ENCODE measurements at regions not wholly inside any gene's neighbourhood (a gene's known extent, or its start where the extent isn't known, plus 50 kb on each side); places are given as distances from the start of the nearest gene placed in this dataset.

DNA sequence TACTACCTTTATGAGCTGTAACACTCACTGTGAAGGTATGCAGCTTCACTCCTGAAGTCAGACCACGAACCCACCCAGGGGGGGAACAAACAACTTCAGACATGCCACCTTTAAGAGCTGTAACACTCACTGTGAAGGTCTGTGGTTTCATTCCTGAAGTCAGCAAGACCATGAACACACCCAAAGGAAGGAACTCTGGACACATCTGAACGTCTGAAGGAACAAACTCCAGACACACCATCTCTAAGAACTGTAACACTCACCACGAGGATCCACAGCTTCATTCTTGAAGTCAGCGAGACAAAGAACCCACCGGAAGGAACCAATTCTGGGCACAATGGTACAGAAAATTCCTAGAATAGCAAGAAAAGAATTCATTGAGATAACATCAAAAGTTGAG, 1796.5 kb upstream of the MIR17HG start:
- BruUV-seq (replicated peaks) = no TSS peak
- Histone ChIP-seq H3K79me1 (ENCODE audit: low read depth in 1 of 2, low read length in 2 of 2) (no peaks in the 10 kb centered on the region), H3K27ac (ENCODE audit: insufficient read depth, low read length) (no peak overlapping the region), H4K20me1 (ENCODE audit: insufficient read depth, low read length) (no peaks in the 10 kb centered on the region), H2BK20ac (ENCODE audit: low read depth, low read length) (no peak overlapping the region), H2BK5ac (ENCODE audit: low read depth, low read length, poor library complexity, severe bottlenecking) (no peak overlapping the region), H2AK9ac (replicated peaks; ENCODE audit: low read depth, low read length, poor library complexity) (no peak overlapping the region), H4K91ac (ENCODE audit: insufficient read depth, low read depth, low read length) (no peak overlapping the region), H3K56ac (ENCODE audit: extremely low read depth, insufficient read depth, low read length) (no peak overlapping the region), H3K18ac (ENCODE audit: low read depth, low read length) (no peak overlapping the region), H3K9ac (ENCODE audit: low read depth, low read length) (no peak overlapping the region), H3K4ac (ENCODE audit: low read depth, low read length) (no peak overlapping the region), H3K4me2 (ENCODE audit: low read depth, low read length) (no peak overlapping the region), H2BK120ac (ENCODE audit: low read depth, low read length) (no peak overlapping the region), H3K4me1 (ENCODE audit: control insufficient read depth, insufficient read depth, low read length) (no peaks in the 10 kb centered on the region), H3K27me3 (ENCODE audit: control insufficient read depth, insufficient read depth, low read length) (no peaks in the 10 kb centered on the region), H4K5ac (ENCODE audit: low read depth, low read length) (no peak overlapping the region), H4K8ac (ENCODE audit: low read depth in 2 of 2, low read length in 2 of 2) (no peak overlapping the region), H3K14ac (replicated peaks; ENCODE audit: low read depth, low read length) (no peak overlapping the region), H2AK5ac (ENCODE audit: low read depth, low read length) (no peak overlapping the region), H3K36me3 (ENCODE audit: control insufficient read depth, insufficient read depth, low read length) (no peaks in the 10 kb centered on the region), H2AFZ (replicated peaks; ENCODE audit: low read length, poor library complexity) (no peak overlapping the region), H3K4me3 (ENCODE audit: insufficient read depth, low read depth, low read length) (no peak overlapping the region), H2BK15ac (ENCODE audit: low read depth, low read length) (no peak overlapping the region), H3K9me1 (ENCODE audit: insufficient read depth, low read length) (no peaks in the 10 kb centered on the region), H3K9me3 (ENCODE audit: control insufficient read depth, insufficient read depth, low read length) (peaks cover 2% of the 10 kb centered on the region; the same call in 1 of the 2 replicates), H3K23ac (ENCODE audit: low read depth, low read length) (no peak overlapping the region)
- WGBS, 2 experiments (ENCODE audit: extremely low coverage in 2 of 2, insufficient read length in 1 of 2) = no CpG with 5 or more reads among the region's 5 CpGs
- dilution Hi-C loops (cut with HindIII; ENCODE audit: low sequenced_read_pairs, unreplicated experiment) = no loop called here
- DNase-seq (no peak), ATAC-seq (ENCODE audit: low read depth) (no peak)
- intact Hi-C loops (cut with micrococcal nuclease) = no loop called here
- in situ Hi-C loops (cut with MboI; ENCODE audit: low sequenced_read_pairs) = no loop called here
- POLR2A ChIA-PET (ENCODE audit: unreplicated experiment) = no interaction called here
- TF ChIP-seq NFE2L2 (IDR thresholded peaks at IDR 0.05; ENCODE audit: low read depth, low read length) (no peak), MAZ (IDR thresholded peaks at IDR 0.05; ENCODE audit: borderline replicate concordance, low read depth, low read length) (no peak), MAFK (IDR thresholded peaks at IDR 0.05; ENCODE audit: low read depth, low read length) (no peak), MXI1 (IDR thresholded peaks at IDR 0.05; ENCODE audit: borderline replicate concordance, low read depth, low read length) (no peak), CHD1 (IDR thresholded peaks at IDR 0.05; ENCODE audit: low read depth, low read length) (no peak), CEBPB (IDR thresholded peaks at IDR 0.05; ENCODE audit: low read depth, low read length) (no peak), SMC3 (IDR thresholded peaks at IDR 0.05; ENCODE audit: low read depth, low read length) (no peak), POLR2A (IDR thresholded peaks at IDR 0.05; ENCODE audit: low read depth, low read length) (no peak), RAD21 (IDR thresholded peaks at IDR 0.05; ENCODE audit: low read length) (no peak), RFX5 (IDR thresholded peaks at IDR 0.05; ENCODE audit: low read depth, low read length) (no peak), RCOR1 (IDR thresholded peaks at IDR 0.05; ENCODE audit: insufficient replicate concordance, low read length) (no peak), FOS (IDR thresholded peaks at IDR 0.05; ENCODE audit: low read depth, low read length) (no peak)
- TF ChIP-seq, protein P1, sequence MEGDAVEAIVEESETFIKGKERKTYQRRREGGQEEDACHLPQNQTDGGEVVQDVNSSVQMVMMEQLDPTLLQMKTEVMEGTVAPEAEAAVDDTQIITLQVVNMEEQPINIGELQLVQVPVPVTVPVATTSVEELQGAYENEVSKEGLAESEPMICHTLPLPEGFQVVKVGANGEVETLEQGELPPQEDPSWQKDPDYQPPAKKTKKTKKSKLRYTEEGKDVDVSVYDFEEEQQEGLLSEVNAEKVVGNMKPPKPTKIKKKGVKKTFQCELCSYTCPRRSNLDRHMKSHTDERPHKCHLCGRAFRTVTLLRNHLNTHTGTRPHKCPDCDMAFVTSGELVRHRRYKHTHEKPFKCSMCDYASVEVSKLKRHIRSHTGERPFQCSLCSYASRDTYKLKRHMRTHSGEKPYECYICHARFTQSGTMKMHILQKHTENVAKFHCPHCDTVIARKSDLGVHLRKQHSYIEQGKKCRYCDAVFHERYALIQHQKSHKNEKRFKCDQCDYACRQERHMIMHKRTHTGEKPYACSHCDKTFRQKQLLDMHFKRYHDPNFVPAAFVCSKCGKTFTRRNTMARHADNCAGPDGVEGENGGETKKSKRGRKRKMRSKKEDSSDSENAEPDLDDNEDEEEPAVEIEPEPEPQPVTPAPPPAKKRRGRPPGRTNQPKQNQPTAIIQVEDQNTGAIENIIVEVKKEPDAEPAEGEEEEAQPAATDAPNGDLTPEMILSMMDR (conservative IDR thresholded peaks at IDR 0.05; ENCODE audit: low read depth, low read length) = no peak
- TF ChIP-seq, protein P2, sequence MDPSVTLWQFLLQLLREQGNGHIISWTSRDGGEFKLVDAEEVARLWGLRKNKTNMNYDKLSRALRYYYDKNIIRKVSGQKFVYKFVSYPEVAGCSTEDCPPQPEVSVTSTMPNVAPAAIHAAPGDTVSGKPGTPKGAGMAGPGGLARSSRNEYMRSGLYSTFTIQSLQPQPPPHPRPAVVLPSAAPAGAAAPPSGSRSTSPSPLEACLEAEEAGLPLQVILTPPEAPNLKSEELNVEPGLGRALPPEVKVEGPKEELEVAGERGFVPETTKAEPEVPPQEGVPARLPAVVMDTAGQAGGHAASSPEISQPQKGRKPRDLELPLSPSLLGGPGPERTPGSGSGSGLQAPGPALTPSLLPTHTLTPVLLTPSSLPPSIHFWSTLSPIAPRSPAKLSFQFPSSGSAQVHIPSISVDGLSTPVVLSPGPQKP (IDR thresholded peaks at IDR 0.05; ENCODE audit: borderline replicate concordance, low read depth, low read length) = no peak
- TF ChIP-seq, protein P3, sequence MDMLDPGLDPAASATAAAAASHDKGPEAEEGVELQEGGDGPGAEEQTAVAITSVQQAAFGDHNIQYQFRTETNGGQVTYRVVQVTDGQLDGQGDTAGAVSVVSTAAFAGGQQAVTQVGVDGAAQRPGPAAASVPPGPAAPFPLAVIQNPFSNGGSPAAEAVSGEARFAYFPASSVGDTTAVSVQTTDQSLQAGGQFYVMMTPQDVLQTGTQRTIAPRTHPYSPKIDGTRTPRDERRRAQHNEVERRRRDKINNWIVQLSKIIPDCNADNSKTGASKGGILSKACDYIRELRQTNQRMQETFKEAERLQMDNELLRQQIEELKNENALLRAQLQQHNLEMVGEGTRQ (IDR thresholded peaks at IDR 0.05; ENCODE audit: low read depth, low read length) = no peak
- CTCF ChIA-PET = no interaction called here

Data from IMR-90 (cell line).